CD14-positive monocyte (primary cell): ENCODE measurements at regions not wholly inside any gene's neighbourhood (a gene's known extent, or its start where the extent isn't known, plus 50 kb on each side); places are given as distances from the start of the nearest gene placed in this dataset.
"Not testable (repeated sequence)": the region's sequence is repeated elsewhere in the genome, so short reads cannot be mapped to it uniquely, and the experiment has no call there.

Source experiments
- DNase-seq, 3 donors: peaks; one replicate each; pipeline ENCODE4 v3.0.0-alpha.2; 2011 to 2022
- H2AFZ ChIP-seq: 2 replicates; pipeline ENCODE4 v1.6.0; 2012; ENCODE audit warnings: mild to moderate bottlenecking, low read depth, low read length, inconsistent platforms; ENCODE audit not compliant: insufficient read depth, poor library complexity, severe bottlenecking
- H3K27ac ChIP-seq, 2 donors: 1 replicate in 1 of 2; 2 replicates in 1 of 2; pipeline ENCODE4 v1.5.1; 2012 to 2013; ENCODE audit warnings: low read length in 2 of 2, control low read depth in 1 of 2, inconsistent platforms in 1 of 2, low read depth in 1 of 2, mild to moderate bottlenecking in 1 of 2
- H3K27me3 ChIP-seq, 2 donors: one replicate each; pipeline versions ENCODE4 v1.6.0 to v1.6.1; 2011 to 2013; ENCODE audit warnings: low read length in 2 of 2; ENCODE audit not compliant: control insufficient read depth in 2 of 2, insufficient read depth in 2 of 2
- H3K36me3 ChIP-seq, 2 donors: replicated peaks in 1 of 2; 1 replicate in 1 of 2; 2 replicates in 1 of 2; pipeline versions ENCODE4 v1.5.1 to v1.6.1; 2012 to 2013; ENCODE audit warnings: low read length in 2 of 2, control low read depth in 1 of 2, inconsistent platforms in 1 of 2, mild to moderate bottlenecking in 1 of 2; ENCODE audit not compliant: insufficient read depth in 2 of 2, control insufficient read depth in 1 of 2
- H3K4me1 ChIP-seq, 2 donors: 1 replicate in 1 of 2; 2 replicates in 1 of 2; pipeline versions ENCODE4 v1.5.1 to v1.6.1; 2012 to 2013; ENCODE audit warnings: low read length in 2 of 2, control low read depth in 1 of 2, inconsistent platforms in 1 of 2, mild to moderate bottlenecking in 1 of 2, moderate library complexity in 1 of 2; ENCODE audit not compliant: insufficient read depth in 2 of 2, control insufficient read depth in 1 of 2
- H3K4me2 ChIP-seq: replicated peaks from 2 replicates; pipeline ENCODE3; 2012; ENCODE audit warnings: low read length, moderate library complexity, mild to moderate bottlenecking; ENCODE audit not compliant: poor library complexity, severe bottlenecking; ENCODE audit errors: extremely low read depth
- H3K4me3 ChIP-seq, 3 experiments: fragments of 200-600 bp in 1 of 3; sonication (generic) in 1 of 3; replicated peaks in 1 of 3; 1 replicate in 2 of 3; 2 replicates in 1 of 3; pipeline ENCODE4 v1.5.1; 2011 to 2013; ENCODE audit warnings: low read length in 3 of 3, mild to moderate bottlenecking in 3 of 3, control low read depth in 2 of 3, low read depth in 2 of 3, inconsistent platforms in 1 of 3, moderate library complexity in 1 of 3
- H3K79me2 ChIP-seq: 2 replicates; pipeline ENCODE4 v1.6.0; 2012; ENCODE audit warnings: mild to moderate bottlenecking, control low read depth, inconsistent platforms, low read length, moderate library complexity; ENCODE audit not compliant: insufficient read depth
- H3K9ac ChIP-seq: 2 replicates; pipeline ENCODE4 v1.6.0; 2017; ENCODE audit warnings: low read length, mild to moderate bottlenecking; ENCODE audit not compliant: insufficient read depth, poor library complexity, severe bottlenecking
- H3K9me3 ChIP-seq, 2 donors: replicated peaks in 1 of 2; 1 replicate in 1 of 2; 2 replicates in 1 of 2; pipeline versions ENCODE4 v1.5.1 to v1.6.1; 2012 to 2013; ENCODE audit warnings: low read length in 2 of 2, control low read depth in 1 of 2; ENCODE audit not compliant: control insufficient read depth in 1 of 2, insufficient read depth in 1 of 2
- H4K20me1 ChIP-seq: 2 replicates; pipeline ENCODE4 v1.6.0; 2012; ENCODE audit warnings: mild to moderate bottlenecking, low read length, control low read depth, moderate library complexity; ENCODE audit not compliant: insufficient read depth
- H3K27ac Mint-ChIP-seq, 7 donors: one replicate each; pipeline ENCODE4 v1.8.0; 2020; ENCODE audit warnings: mild to moderate bottlenecking in 7 of 7, mixed read lengths in 7 of 7, moderate library complexity in 6 of 7, inconsistent platforms in 2 of 7
- H3K27me3 Mint-ChIP-seq, 3 donors: one replicate each; pipeline ENCODE4 v1.8.0; 2021 to 2022; ENCODE audit warnings: low read depth in 3 of 3, mild to moderate bottlenecking in 3 of 3, mixed read lengths in 3 of 3, moderate library complexity in 3 of 3, inconsistent platforms in 1 of 3
- H3K36me3 Mint-ChIP-seq, 2 donors: one replicate each; pipeline ENCODE4 v1.8.0; 2020; ENCODE audit warnings: mixed read lengths in 2 of 2, inconsistent platforms in 1 of 2, mild to moderate bottlenecking in 1 of 2
- H3K4me1 Mint-ChIP-seq: one replicate; pipeline ENCODE4 v1.8.0; 2020; ENCODE audit warnings: mild to moderate bottlenecking, mixed read lengths
- H3K4me3 Mint-ChIP-seq, 2 donors: one replicate each; pipeline ENCODE4 v1.8.0; 2020; ENCODE audit warnings: mild to moderate bottlenecking in 2 of 2, mixed read lengths in 2 of 2, moderate library complexity in 1 of 2
- H3K9me3 Mint-ChIP-seq, 7 donors: one replicate each; pipeline ENCODE4 v1.8.0; 2020 to 2022; ENCODE audit warnings: mixed read lengths in 7 of 7, mild to moderate bottlenecking in 6 of 7, moderate library complexity in 6 of 7, inconsistent platforms in 2 of 7
- whole genome bisulfite sequencing: methylation state at CpG from one replicate; pipeline ENCODE4 v1.1.5; 2013; ENCODE audit warnings: missing lambda C conversion rate; ENCODE audit not compliant: insufficient coverage; 5-methylcytosine and 5-hydroxymethylcytosine counted together
- intact Hi-C, 2 donors: fragments of 100-400 bp; cut with micrococcal nuclease; formaldehyde crosslinking; loops; one replicate each; pipeline versions ENCODE4 v1.15.0 to v1.15.1; 2023

GRCh38 chr14:105720852-105721601 is 194.6 kb downstream of the TMEM121 start:
- H3K4me3 ChIP-seq, H3K9me3 Mint-ChIP-seq, DNase-seq, H3K9me3 ChIP-seq, H4K20me1 ChIP-seq, H3K36me3 ChIP-seq, H3K79me2 ChIP-seq, intact Hi-C loops, H3K4me2 ChIP-seq, H3K36me3 Mint-ChIP-seq, H3K4me1 ChIP-seq, H3K27me3 Mint-ChIP-seq, H2AFZ ChIP-seq, H3K9ac ChIP-seq, H3K27ac ChIP-seq, H3K4me3 Mint-ChIP-seq, H3K27me3 ChIP-seq, H3K27ac Mint-ChIP-seq: not testable (repeated sequence)
- WGBS = 100% methylated on average over 1 of the region's 23 CpGs
- peaks cover 12% of the 10 kb centered on the region for H3K4me1 Mint-ChIP-seq

GRCh38 chr14:105721602-105721970 is 195.2 kb downstream of the TMEM121 start:
- H3K27me3 ChIP-seq, H3K9me3 Mint-ChIP-seq, H3K79me2 ChIP-seq, H3K4me3 Mint-ChIP-seq, H3K36me3 ChIP-seq, H4K20me1 ChIP-seq, H3K4me3 ChIP-seq, DNase-seq, H3K36me3 Mint-ChIP-seq, H3K9me3 ChIP-seq, H3K9ac ChIP-seq, H3K27ac ChIP-seq, H3K27ac Mint-ChIP-seq, H3K4me2 ChIP-seq, H3K27me3 Mint-ChIP-seq, H3K4me1 ChIP-seq, intact Hi-C loops, H2AFZ ChIP-seq: not testable (repeated sequence)
- H3K4me1 Mint-ChIP-seq = peaks cover 12% of the 10 kb centered on the region
- no CpG with 5 or more reads among the region's 17 CpGs for WGBS

GRCh38 chr14:105721996-105722709 is 195.8 kb downstream of the TMEM121 start:
- H3K27me3 ChIP-seq, H3K4me1 ChIP-seq, H3K36me3 Mint-ChIP-seq, H3K27me3 Mint-ChIP-seq, DNase-seq, H3K9ac ChIP-seq, H3K4me3 ChIP-seq, H3K9me3 Mint-ChIP-seq, H3K27ac Mint-ChIP-seq, H4K20me1 ChIP-seq, H2AFZ ChIP-seq, H3K79me2 ChIP-seq, H3K4me3 Mint-ChIP-seq, H3K27ac ChIP-seq, H3K9me3 ChIP-seq, intact Hi-C loops, H3K4me2 ChIP-seq, H3K36me3 ChIP-seq: not testable (repeated sequence)
- 95% methylated on average over 20 of the region's 40 CpGs for WGBS
- peaks cover 12% of the 10 kb centered on the region for H3K4me1 Mint-ChIP-seq

GRCh38 chr14:105723271-105723670 is 196.9 kb downstream of the TMEM121 start:
- WGBS = 100% methylated on average over 2 of the region's 8 CpGs
- H4K20me1 ChIP-seq, H3K4me3 ChIP-seq, DNase-seq, H3K36me3 Mint-ChIP-seq, intact Hi-C loops, H3K9ac ChIP-seq, H2AFZ ChIP-seq, H3K79me2 ChIP-seq, H3K27ac Mint-ChIP-seq, H3K4me1 ChIP-seq, H3K36me3 ChIP-seq, H3K27me3 Mint-ChIP-seq, H3K9me3 Mint-ChIP-seq, H3K9me3 ChIP-seq, H3K27me3 ChIP-seq, H3K4me2 ChIP-seq, H3K4me3 Mint-ChIP-seq, H3K27ac ChIP-seq: not testable (repeated sequence)
- peaks cover 12% of the 10 kb centered on the region for H3K4me1 Mint-ChIP-seq
